HG03575 (cell line): ENCODE measurements at regions not wholly inside any gene's neighbourhood (a gene's known extent, or its start where the extent isn't known, plus 50 kb on each side); places are given as distances from the start of the nearest gene placed in this dataset.
"Not testable (repeated sequence)": the region's sequence is repeated elsewhere in the genome, so short reads cannot be mapped to it uniquely, and the experiment has no call there.

Experiments used
- ATAC-seq: cut with Tn5 transposase; IDR thresholded peaks from one replicate; pipeline ENCODE4 v1.9.1; 2021; ENCODE audit not compliant: unreplicated experiment, insufficient number of reproducible peaks, low FRiP score; ENCODE audit errors: extremely low read depth

- ATAC-seq: no peak
Observed at GRCh38 chr7:41581041-41581440, 121.8 kb downstream of the INHBA start.

- ATAC-seq: no peak
Observed at GRCh38 chr7:41579961-41580935, 122.6 kb downstream of the INHBA start.

- no peak for ATAC-seq
Observed at GRCh38 chr7:41578700-41579099, 124.2 kb downstream of the INHBA start.

GRCh38 chr7:41576166-41576565 lies 126.7 kb downstream of the INHBA start:
- ATAC-seq: no peak

- ATAC-seq: no peak
Observed at GRCh38 chr7:41574377-41574776, 128.5 kb downstream of the INHBA start.

- no peak for ATAC-seq
Observed at GRCh38 chr7:41573862-41574261, 129.0 kb downstream of the INHBA start.

- no peak for ATAC-seq
Observed at GRCh38 chr7:41573443-41573842, 129.4 kb downstream of the INHBA start.

GRCh38 chr7:41573015-41573414 lies 129.9 kb downstream of the INHBA start:
- no peak for ATAC-seq

GRCh38 chr7:41571573-41571972 lies 131.3 kb downstream of the INHBA start:
- no peak for ATAC-seq

- no peak for ATAC-seq
Observed at GRCh38 chr7:41570766-41571165, 132.1 kb downstream of the INHBA start.

GRCh38 chr7:41568135-41568534 lies 134.8 kb downstream of the INHBA start:
- ATAC-seq: no peak

GRCh38 chr7:41567731-41568114 lies 135.2 kb downstream of the INHBA start:
- no peak for ATAC-seq

- no peak for ATAC-seq
Observed at GRCh38 chr7:41567031-41567730, 135.7 kb downstream of the INHBA start.

- no peak for ATAC-seq
Observed at GRCh38 chr7:41566581-41566980, 136.3 kb downstream of the INHBA start.

GRCh38 chr7:41565655-41566054 lies 137.2 kb downstream of the INHBA start:
- no peak for ATAC-seq

- ATAC-seq: no peak
Observed at GRCh38 chr7:41559426-41559825, 143.5 kb downstream of the INHBA start.

GRCh38 chr7:41554481-41554880 lies 148.4 kb downstream of the INHBA start:
- ATAC-seq: no peak

GRCh38 chr7:41550046-41550445 lies 152.8 kb downstream of the INHBA start:
- ATAC-seq: not testable (repeated sequence)

- ATAC-seq: no peak
Observed at GRCh38 chr7:41544241-41544640, 158.6 kb downstream of the INHBA start.

- ATAC-seq: no peak
Observed at GRCh38 chr7:41540601-41541000, 162.3 kb downstream of the INHBA start.
